ENCODE measurements at regions not wholly inside any gene's neighbourhood (a gene's known extent, or its start where the extent isn't known, plus 50 kb on each side); places are given as distances from the start of the nearest gene placed in this dataset.

- TF ChIP-seq POLR2AphosphoS5 (IDR thresholded peaks at IDR 0.05; ENCODE audit: low read depth, low read length): no peak
- TF ChIP-seq REST (IDR thresholded peaks at IDR 0.05; ENCODE audit: insufficient read depth in 1 of 2, low read depth in 2 of 2, low read length in 2 of 2): no peak
- no peak for TF ChIP-seq SIN3A (IDR thresholded peaks at IDR 0.05; ENCODE audit: borderline replicate concordance, insufficient read depth, low read length)
- TF ChIP-seq FOXP2 (optimal IDR thresholded peaks at IDR 0.05; ENCODE audit: borderline replicate concordance, extremely low read depth, extremely low read length, insufficient read depth): no peak
- no peak for TF ChIP-seq TAF1 (IDR thresholded peaks at IDR 0.05; ENCODE audit: borderline replicate concordance, insufficient read depth, low read length)
Observed at GRCh38 chr6:113068570-113068969, 721.4 kb downstream of the RFPL4B start.

GRCh38 chr6:113073611-113074191 lies 726.6 kb downstream of the RFPL4B start:
- TF ChIP-seq FOXP2 (optimal IDR thresholded peaks at IDR 0.05; ENCODE audit: borderline replicate concordance, extremely low read depth, extremely low read length, insufficient read depth) (no peak), REST (IDR thresholded peaks at IDR 0.05; ENCODE audit: insufficient read depth in 1 of 2, low read depth in 2 of 2, low read length in 2 of 2) (no peak), SIN3A (IDR thresholded peaks at IDR 0.05; ENCODE audit: borderline replicate concordance, insufficient read depth, low read length) (no peak), POLR2AphosphoS5 (IDR thresholded peaks at IDR 0.05; ENCODE audit: low read depth, low read length) (no peak), TAF1 (IDR thresholded peaks at IDR 0.05; ENCODE audit: borderline replicate concordance, insufficient read depth, low read length) (no peak)

GRCh38 chr6:113076116-113076515 lies 729.0 kb downstream of the RFPL4B start:
- no peak for TF ChIP-seq POLR2AphosphoS5 (IDR thresholded peaks at IDR 0.05; ENCODE audit: low read depth, low read length)
- TF ChIP-seq FOXP2 (optimal IDR thresholded peaks at IDR 0.05; ENCODE audit: borderline replicate concordance, extremely low read depth, extremely low read length, insufficient read depth): no peak
- TF ChIP-seq TAF1 (IDR thresholded peaks at IDR 0.05; ENCODE audit: borderline replicate concordance, insufficient read depth, low read length): no peak
- TF ChIP-seq SIN3A (IDR thresholded peaks at IDR 0.05; ENCODE audit: borderline replicate concordance, insufficient read depth, low read length): no peak
- no peak for TF ChIP-seq REST (IDR thresholded peaks at IDR 0.05; ENCODE audit: insufficient read depth in 1 of 2, low read depth in 2 of 2, low read length in 2 of 2)

GRCh38 chr6:113076816-113077215 lies 729.7 kb downstream of the RFPL4B start:
- no peak for TF ChIP-seq FOXP2 (optimal IDR thresholded peaks at IDR 0.05; ENCODE audit: borderline replicate concordance, extremely low read depth, extremely low read length, insufficient read depth)

GRCh38 chr6:113077794-113078193 lies 730.7 kb downstream of the RFPL4B start:
- TF ChIP-seq TAF1 (IDR thresholded peaks at IDR 0.05; ENCODE audit: borderline replicate concordance, insufficient read depth, low read length) (no peak), REST (IDR thresholded peaks at IDR 0.05; ENCODE audit: insufficient read depth in 1 of 2, low read depth in 2 of 2, low read length in 2 of 2) (no peak), FOXP2 (optimal IDR thresholded peaks at IDR 0.05; ENCODE audit: borderline replicate concordance, extremely low read depth, extremely low read length, insufficient read depth) (no peak), SIN3A (IDR thresholded peaks at IDR 0.05; ENCODE audit: borderline replicate concordance, insufficient read depth, low read length) (no peak), POLR2AphosphoS5 (IDR thresholded peaks at IDR 0.05; ENCODE audit: low read depth, low read length) (no peak)
